ENCODE measurements at regions not wholly inside any gene's neighbourhood (a gene's known extent, or its start where the extent isn't known, plus 50 kb on each side); places are given as distances from the start of the nearest gene placed in this dataset.

DNA sequence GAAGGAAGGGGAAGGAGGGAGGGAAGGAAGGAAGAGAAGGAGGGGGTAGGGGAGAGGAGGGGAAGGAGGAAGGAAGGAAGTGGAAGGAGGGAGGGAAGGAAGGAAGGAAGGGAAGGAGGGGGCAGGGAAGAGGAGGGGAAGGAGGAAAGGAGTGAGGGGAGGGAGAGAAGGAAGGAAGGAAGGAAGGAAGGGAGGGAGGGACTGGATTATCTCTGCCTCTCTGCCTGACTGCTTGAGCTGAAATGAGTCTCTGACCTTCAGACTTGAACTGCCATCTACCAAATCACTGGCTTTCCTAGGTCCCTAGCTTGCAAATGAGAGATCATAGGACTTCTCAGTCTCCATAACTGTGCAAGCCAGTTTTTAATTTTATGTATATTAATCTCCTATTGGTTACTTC is 436.8 kb downstream of the PREX1 start:
- TF ChIP-seq, protein P1, sequence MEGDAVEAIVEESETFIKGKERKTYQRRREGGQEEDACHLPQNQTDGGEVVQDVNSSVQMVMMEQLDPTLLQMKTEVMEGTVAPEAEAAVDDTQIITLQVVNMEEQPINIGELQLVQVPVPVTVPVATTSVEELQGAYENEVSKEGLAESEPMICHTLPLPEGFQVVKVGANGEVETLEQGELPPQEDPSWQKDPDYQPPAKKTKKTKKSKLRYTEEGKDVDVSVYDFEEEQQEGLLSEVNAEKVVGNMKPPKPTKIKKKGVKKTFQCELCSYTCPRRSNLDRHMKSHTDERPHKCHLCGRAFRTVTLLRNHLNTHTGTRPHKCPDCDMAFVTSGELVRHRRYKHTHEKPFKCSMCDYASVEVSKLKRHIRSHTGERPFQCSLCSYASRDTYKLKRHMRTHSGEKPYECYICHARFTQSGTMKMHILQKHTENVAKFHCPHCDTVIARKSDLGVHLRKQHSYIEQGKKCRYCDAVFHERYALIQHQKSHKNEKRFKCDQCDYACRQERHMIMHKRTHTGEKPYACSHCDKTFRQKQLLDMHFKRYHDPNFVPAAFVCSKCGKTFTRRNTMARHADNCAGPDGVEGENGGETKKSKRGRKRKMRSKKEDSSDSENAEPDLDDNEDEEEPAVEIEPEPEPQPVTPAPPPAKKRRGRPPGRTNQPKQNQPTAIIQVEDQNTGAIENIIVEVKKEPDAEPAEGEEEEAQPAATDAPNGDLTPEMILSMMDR (IDR thresholded peaks at IDR 0.05), result no peak
- FAIRE-seq, result no peak

DNA sequence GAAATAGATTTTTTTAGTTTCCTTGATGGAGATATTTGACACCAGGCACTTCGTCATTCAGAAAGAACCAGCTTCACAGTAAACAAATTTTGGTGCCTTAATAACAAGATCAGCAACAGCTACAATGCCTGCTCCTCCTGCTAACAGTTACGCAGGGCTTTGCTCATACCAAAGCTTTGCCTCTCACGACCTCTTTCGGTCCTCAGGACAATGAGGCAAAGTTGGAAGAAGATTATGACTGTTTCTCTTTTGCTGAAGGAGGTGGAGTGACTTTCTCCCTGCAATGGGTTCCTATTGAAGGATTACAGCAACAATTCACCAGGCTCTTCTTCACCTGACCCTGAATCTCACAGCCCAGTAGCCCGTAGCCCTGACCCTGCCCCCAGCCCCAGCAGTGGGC is 440.1 kb downstream of the PREX1 start:
- Histone ChIP-seq H3K4me1 (no peaks in the 10 kb centered on the region), H3K9me3 (no peaks in the 10 kb centered on the region), H3K4me3 (no peak overlapping the region), H3K27me3 (no peaks in the 10 kb centered on the region), H3K27ac (no peak overlapping the region), H3K36me3 (no peaks in the 10 kb centered on the region)
- WGBS, 2 donors, result 46 to 55% methylated on average over 5 of the region's 5 CpGs
- intact Hi-C loops (cut with DNase I), result no loop called here
- no peak for FAIRE-seq
- no peak for ATAC-seq
- TF ChIP-seq, protein P1 (IDR thresholded peaks at IDR 0.05), result no peak
- no peak for DNase-seq

More for the DNA sequence above, 436.8 kb downstream of the PREX1 start:
- Histone ChIP-seq H3K36me3 (no peaks in the 10 kb centered on the region), H3K27me3 (no peaks in the 10 kb centered on the region), H3K9me3 (no peaks in the 10 kb centered on the region), H3K27ac (no peak overlapping the region), H3K4me1 (no peaks in the 10 kb centered on the region), H3K4me3 (no peak overlapping the region)
- ATAC-seq (no peak), DNase-seq (no peak)
- intact Hi-C loops (cut with DNase I), result no loop called here

DNA sequence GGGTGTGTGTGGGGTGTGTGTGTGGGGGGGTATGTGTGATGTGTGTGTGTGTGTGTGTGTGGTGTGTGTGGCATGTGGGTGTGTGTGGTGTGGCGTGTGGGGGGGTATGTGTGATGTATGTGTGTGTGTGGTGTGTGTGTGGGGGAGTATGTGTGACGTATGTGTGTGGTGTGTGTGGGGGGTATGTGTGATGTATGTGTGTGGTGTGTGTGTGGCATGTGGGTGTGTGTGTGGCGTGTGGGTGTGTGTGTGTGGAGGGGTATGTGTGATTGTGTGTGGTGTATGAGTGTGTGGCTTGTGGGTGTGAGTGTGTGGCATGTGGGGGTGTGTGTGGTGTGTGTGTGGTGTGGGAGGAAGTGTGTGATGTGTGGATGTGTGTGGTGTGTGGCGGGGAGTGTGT is 442.3 kb downstream of the PREX1 start:
- Histone ChIP-seq H3K4me1 (no peaks in the 10 kb centered on the region), H3K27ac (no peak overlapping the region), H3K9me3 (no peaks in the 10 kb centered on the region), H3K4me3 (no peak overlapping the region), H3K36me3 (no peaks in the 10 kb centered on the region), H3K27me3 (no peaks in the 10 kb centered on the region)
- TF ChIP-seq, protein P1 (IDR thresholded peaks at IDR 0.05), result no peak
- intact Hi-C loops (cut with DNase I), result no loop called here
- FAIRE-seq, result no peak
- no peak for DNase-seq
- ATAC-seq, result no peak
- WGBS, 2 donors, result 72 to 90% methylated on average over 4 of the region's 4 CpGs

DNA sequence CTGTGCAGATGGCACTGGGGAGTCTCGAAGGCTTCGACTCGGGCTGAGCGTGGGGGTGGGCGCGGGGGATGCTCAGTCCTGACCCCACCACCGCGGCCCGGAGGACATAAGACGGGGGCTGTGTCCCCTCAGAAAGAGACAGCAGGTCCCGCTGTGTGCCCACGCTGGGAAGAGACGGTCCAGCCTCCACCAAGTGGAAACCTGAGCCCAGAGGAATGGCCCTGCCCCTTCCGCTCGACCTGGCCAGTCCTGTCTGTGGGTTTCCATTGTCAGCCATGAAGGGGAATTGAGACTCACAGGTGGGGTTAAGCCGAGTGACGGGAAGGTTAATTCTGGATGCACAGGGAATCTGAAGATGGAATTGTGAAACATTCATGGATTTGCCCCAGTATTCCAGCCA is 442.7 kb downstream of the PREX1 start:
- Histone ChIP-seq H3K4me3 (no peak overlapping the region), H3K27ac (no peak overlapping the region), H3K9me3 (no peaks in the 10 kb centered on the region), H3K4me1 (no peaks in the 10 kb centered on the region), H3K27me3 (no peaks in the 10 kb centered on the region), H3K36me3 (no peaks in the 10 kb centered on the region)
- 64 to 74% methylated on average over 17 of the region's 17 CpGs for WGBS, 2 donors
- intact Hi-C loops (cut with DNase I), result no loop called here
- FAIRE-seq (no peak), DNase-seq (no peak), ATAC-seq (no peak)
- TF ChIP-seq, protein P1 (IDR thresholded peaks at IDR 0.05), result no peak

- no peaks in the 10 kb centered on the region for H3K9me3 ChIP-seq
- DNase-seq (no peak), ATAC-seq (no peak), FAIRE-seq (no peak)
- intact Hi-C loops (cut with DNase I), result no loop called here
- WGBS, 2 donors, result 68 to 74% methylated on average over 26 of the region's 26 CpGs
- H3K27ac ChIP-seq, result no peak overlapping the region
- no peaks in the 10 kb centered on the region for H3K27me3 ChIP-seq
- no peaks in the 10 kb centered on the region for H3K36me3 ChIP-seq
- no peak overlapping the region for H3K4me3 ChIP-seq
- TF ChIP-seq, protein P1 (IDR thresholded peaks at IDR 0.05), result no peak
- H3K4me1 ChIP-seq, result no peaks in the 10 kb centered on the region
Observed at GRCh38 chr20:48384147-48384818, 443.5 kb downstream of the PREX1 start.
